Mucosa of descending colon (tissue), 3 donors: ENCODE measurements at regions not wholly inside any gene's neighbourhood (a gene's known extent, or its start where the extent isn't known, plus 50 kb on each side); places are given as distances from the start of the nearest gene placed in this dataset.

Experiments
- ATAC-seq: fragments of 200-7000 bp; cut with Tn5 transposase; one replicate; pipeline ENCODE4 v1.9.1; 2020; ENCODE audit warnings: mild to moderate bottlenecking, moderate library complexity
- DNase-seq, 3 donors: peaks; one replicate each; pipeline ENCODE4 v3.0.0-alpha.2; 2020
- H3K36me3 ChIP-seq: fragments of 200-600 bp; one replicate; pipeline ENCODE4 v1.8.0; 2021; ENCODE audit warnings: low read depth, mild to moderate bottlenecking
- H3K4me1 ChIP-seq: fragments of 200-600 bp; one replicate; pipeline ENCODE4 v1.8.0; 2021; ENCODE audit warnings: low read depth, mild to moderate bottlenecking
- H3K4me3 ChIP-seq: fragments of 200-600 bp; one replicate; pipeline ENCODE4 v1.8.0; 2021; ENCODE audit warnings: mild to moderate bottlenecking
- H3K9me3 ChIP-seq: fragments of 200-600 bp; one replicate; pipeline ENCODE4 v1.8.0; 2021; ENCODE audit warnings: mild to moderate bottlenecking
- intact Hi-C, 2 donors: fragments of 100-400 bp; cut with DNase I in 1 of 2; cut with micrococcal nuclease in 1 of 2; formaldehyde crosslinking; loops; one replicate each; pipeline versions ENCODE4 v1.11.0 to v1.11.1; 2022; cut with DNase I, micrococcal nuclease
- TF ChIP-seq, protein P1 (sequence below): fragments of 200-600 bp; IDR thresholded peaks from one replicate; pipeline ENCODE4 v1.8.0; 2022; ENCODE audit warnings: antibody characterized with exemption, mild to moderate bottlenecking
- donor health status: DM: no; HTN: no; CAD: no; lungs with moderate emphysema.
- donor health status: DM: no; HTN: no; CAD: no.
- donor health status: DM: no; HTN: yes; CAD: no.

DNA sequence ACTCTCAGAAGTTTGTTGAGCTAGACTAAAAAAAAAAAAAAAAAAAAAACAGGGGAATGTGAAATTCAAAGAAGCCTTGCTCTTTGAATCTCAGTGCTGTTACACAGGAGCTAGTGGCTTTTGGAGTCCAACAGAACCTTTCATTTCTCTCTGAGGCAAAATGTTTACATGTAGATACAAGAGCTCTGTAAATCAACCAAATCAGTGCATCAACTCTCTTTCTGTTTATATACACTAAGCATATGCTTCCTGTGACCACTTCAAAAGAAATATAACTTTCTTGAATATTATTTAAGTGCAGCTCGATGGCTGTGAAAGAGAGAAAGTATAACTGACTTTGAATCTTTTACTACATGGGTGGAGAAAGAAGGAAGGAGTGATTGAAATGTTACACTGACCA lies 115.3 kb upstream of the ITGA1 start:
- TF ChIP-seq, protein P1, sequence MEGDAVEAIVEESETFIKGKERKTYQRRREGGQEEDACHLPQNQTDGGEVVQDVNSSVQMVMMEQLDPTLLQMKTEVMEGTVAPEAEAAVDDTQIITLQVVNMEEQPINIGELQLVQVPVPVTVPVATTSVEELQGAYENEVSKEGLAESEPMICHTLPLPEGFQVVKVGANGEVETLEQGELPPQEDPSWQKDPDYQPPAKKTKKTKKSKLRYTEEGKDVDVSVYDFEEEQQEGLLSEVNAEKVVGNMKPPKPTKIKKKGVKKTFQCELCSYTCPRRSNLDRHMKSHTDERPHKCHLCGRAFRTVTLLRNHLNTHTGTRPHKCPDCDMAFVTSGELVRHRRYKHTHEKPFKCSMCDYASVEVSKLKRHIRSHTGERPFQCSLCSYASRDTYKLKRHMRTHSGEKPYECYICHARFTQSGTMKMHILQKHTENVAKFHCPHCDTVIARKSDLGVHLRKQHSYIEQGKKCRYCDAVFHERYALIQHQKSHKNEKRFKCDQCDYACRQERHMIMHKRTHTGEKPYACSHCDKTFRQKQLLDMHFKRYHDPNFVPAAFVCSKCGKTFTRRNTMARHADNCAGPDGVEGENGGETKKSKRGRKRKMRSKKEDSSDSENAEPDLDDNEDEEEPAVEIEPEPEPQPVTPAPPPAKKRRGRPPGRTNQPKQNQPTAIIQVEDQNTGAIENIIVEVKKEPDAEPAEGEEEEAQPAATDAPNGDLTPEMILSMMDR, result no peak
- no peaks in the 10 kb centered on the region for H3K36me3 ChIP-seq
- DNase-seq (no peak), ATAC-seq (no peak)
- intact Hi-C loops, result no loop called here
- H3K4me3 ChIP-seq, result no peak overlapping the region
- H3K9me3 ChIP-seq, result no peaks in the 10 kb centered on the region
- H3K4me1 ChIP-seq, result no peaks in the 10 kb centered on the region

- intact Hi-C loops, result no loop called here
- TF ChIP-seq, protein P1, result no peak
- DNase-seq (no peak), ATAC-seq (no peak)
- Histone ChIP-seq H3K9me3 (no peaks in the 10 kb centered on the region), H3K36me3 (no peaks in the 10 kb centered on the region), H3K4me3 (no peak overlapping the region), H3K4me1 (no peaks in the 10 kb centered on the region)
Measured at GRCh38 chr5:52673495-52673894, 114.2 kb upstream of the ITGA1 start.

- no peaks in the 10 kb centered on the region for H3K4me1 ChIP-seq
- no peak overlapping the region for H3K4me3 ChIP-seq
- ATAC-seq (no peak), DNase-seq (no peak)
- TF ChIP-seq, protein P1, result no peak
- no peaks in the 10 kb centered on the region for H3K9me3 ChIP-seq
- H3K36me3 ChIP-seq, result no peaks in the 10 kb centered on the region
- intact Hi-C loops, result no loop called here
Measured at GRCh38 chr5:52674815-52675545, 112.7 kb upstream of the ITGA1 start.

- ATAC-seq (no peak), DNase-seq (no peak)
- no peaks in the 10 kb centered on the region for H3K4me1 ChIP-seq
- H3K36me3 ChIP-seq, result no peaks in the 10 kb centered on the region
- H3K9me3 ChIP-seq, result no peaks in the 10 kb centered on the region
- intact Hi-C loops, result no loop called here
- no peak overlapping the region for H3K4me3 ChIP-seq
- TF ChIP-seq, protein P1, result no peak
Measured at GRCh38 chr5:52682492-52682891, 105.2 kb upstream of the ITGA1 start.

- ATAC-seq (no peak), DNase-seq (no peak)
- TF ChIP-seq, protein P1, result no peak
- Histone ChIP-seq H3K9me3 (no peaks in the 10 kb centered on the region), H3K36me3 (no peaks in the 10 kb centered on the region), H3K4me1 (no peaks in the 10 kb centered on the region), H3K4me3 (no peak overlapping the region)
- intact Hi-C loops, result no loop called here
Measured at GRCh38 chr5:52684051-52684450, 103.7 kb upstream of the ITGA1 start.

GRCh38 chr5:52685566-52685965 lies 102.2 kb upstream of the ITGA1 start:
- intact Hi-C loops, result no loop called here
- H3K4me1 ChIP-seq, result no peaks in the 10 kb centered on the region
- no peaks in the 10 kb centered on the region for H3K9me3 ChIP-seq
- no peaks in the 10 kb centered on the region for H3K36me3 ChIP-seq
- TF ChIP-seq, protein P1, result no peak
- DNase-seq, result no peak
- no peak overlapping the region for H3K4me3 ChIP-seq
- ATAC-seq, result no peak
